CD14-positive monocyte (primary cell): ENCODE measurements at regions not wholly inside any gene's neighbourhood (a gene's known extent, or its start where the extent isn't known, plus 50 kb on each side); places are given as distances from the start of the nearest gene placed in this dataset.

ENCODE experiments used
- DNase-seq, 3 donors: peaks; one replicate each; pipeline ENCODE4 v3.0.0-alpha.2; 2011 to 2022
- H2AFZ ChIP-seq: 2 replicates; pipeline ENCODE4 v1.6.0; 2012; ENCODE audit warnings: mild to moderate bottlenecking, low read depth, low read length, inconsistent platforms; ENCODE audit not compliant: insufficient read depth, poor library complexity, severe bottlenecking
- H3K27ac ChIP-seq, 2 donors: 1 replicate in 1 of 2; 2 replicates in 1 of 2; pipeline ENCODE4 v1.5.1; 2012 to 2013; ENCODE audit warnings: low read length in 2 of 2, control low read depth in 1 of 2, inconsistent platforms in 1 of 2, low read depth in 1 of 2, mild to moderate bottlenecking in 1 of 2
- H3K27me3 ChIP-seq, 2 donors: one replicate each; pipeline versions ENCODE4 v1.6.0 to v1.6.1; 2011 to 2013; ENCODE audit warnings: low read length in 2 of 2; ENCODE audit not compliant: control insufficient read depth in 2 of 2, insufficient read depth in 2 of 2
- H3K36me3 ChIP-seq, 2 donors: replicated peaks in 1 of 2; 1 replicate in 1 of 2; 2 replicates in 1 of 2; pipeline versions ENCODE4 v1.5.1 to v1.6.1; 2012 to 2013; ENCODE audit warnings: low read length in 2 of 2, control low read depth in 1 of 2, inconsistent platforms in 1 of 2, mild to moderate bottlenecking in 1 of 2; ENCODE audit not compliant: insufficient read depth in 2 of 2, control insufficient read depth in 1 of 2
- H3K4me1 ChIP-seq, 2 donors: 1 replicate in 1 of 2; 2 replicates in 1 of 2; pipeline versions ENCODE4 v1.5.1 to v1.6.1; 2012 to 2013; ENCODE audit warnings: low read length in 2 of 2, control low read depth in 1 of 2, inconsistent platforms in 1 of 2, mild to moderate bottlenecking in 1 of 2, moderate library complexity in 1 of 2; ENCODE audit not compliant: insufficient read depth in 2 of 2, control insufficient read depth in 1 of 2
- H3K4me2 ChIP-seq: replicated peaks from 2 replicates; pipeline ENCODE3; 2012; ENCODE audit warnings: low read length, moderate library complexity, mild to moderate bottlenecking; ENCODE audit not compliant: poor library complexity, severe bottlenecking; ENCODE audit errors: extremely low read depth
- H3K4me3 ChIP-seq, 3 experiments: fragments of 200-600 bp in 1 of 3; sonication (generic) in 1 of 3; replicated peaks in 1 of 3; 1 replicate in 2 of 3; 2 replicates in 1 of 3; pipeline ENCODE4 v1.5.1; 2011 to 2013; ENCODE audit warnings: low read length in 3 of 3, mild to moderate bottlenecking in 3 of 3, control low read depth in 2 of 3, low read depth in 2 of 3, inconsistent platforms in 1 of 3, moderate library complexity in 1 of 3
- H3K79me2 ChIP-seq: 2 replicates; pipeline ENCODE4 v1.6.0; 2012; ENCODE audit warnings: mild to moderate bottlenecking, control low read depth, inconsistent platforms, low read length, moderate library complexity; ENCODE audit not compliant: insufficient read depth
- H3K9ac ChIP-seq: 2 replicates; pipeline ENCODE4 v1.6.0; 2017; ENCODE audit warnings: low read length, mild to moderate bottlenecking; ENCODE audit not compliant: insufficient read depth, poor library complexity, severe bottlenecking
- H3K9me3 ChIP-seq, 2 donors: replicated peaks in 1 of 2; 1 replicate in 1 of 2; 2 replicates in 1 of 2; pipeline versions ENCODE4 v1.5.1 to v1.6.1; 2012 to 2013; ENCODE audit warnings: low read length in 2 of 2, control low read depth in 1 of 2; ENCODE audit not compliant: control insufficient read depth in 1 of 2, insufficient read depth in 1 of 2
- H4K20me1 ChIP-seq: 2 replicates; pipeline ENCODE4 v1.6.0; 2012; ENCODE audit warnings: mild to moderate bottlenecking, low read length, control low read depth, moderate library complexity; ENCODE audit not compliant: insufficient read depth
- H3K27ac Mint-ChIP-seq, 7 donors: one replicate each; pipeline ENCODE4 v1.8.0; 2020; ENCODE audit warnings: mild to moderate bottlenecking in 7 of 7, mixed read lengths in 7 of 7, moderate library complexity in 6 of 7, inconsistent platforms in 2 of 7
- H3K27me3 Mint-ChIP-seq, 3 donors: one replicate each; pipeline ENCODE4 v1.8.0; 2021 to 2022; ENCODE audit warnings: low read depth in 3 of 3, mild to moderate bottlenecking in 3 of 3, mixed read lengths in 3 of 3, moderate library complexity in 3 of 3, inconsistent platforms in 1 of 3
- H3K36me3 Mint-ChIP-seq, 2 donors: one replicate each; pipeline ENCODE4 v1.8.0; 2020; ENCODE audit warnings: mixed read lengths in 2 of 2, inconsistent platforms in 1 of 2, mild to moderate bottlenecking in 1 of 2
- H3K4me1 Mint-ChIP-seq: one replicate; pipeline ENCODE4 v1.8.0; 2020; ENCODE audit warnings: mild to moderate bottlenecking, mixed read lengths
- H3K4me3 Mint-ChIP-seq, 2 donors: one replicate each; pipeline ENCODE4 v1.8.0; 2020; ENCODE audit warnings: mild to moderate bottlenecking in 2 of 2, mixed read lengths in 2 of 2, moderate library complexity in 1 of 2
- H3K9me3 Mint-ChIP-seq, 7 donors: one replicate each; pipeline ENCODE4 v1.8.0; 2020 to 2022; ENCODE audit warnings: mixed read lengths in 7 of 7, mild to moderate bottlenecking in 6 of 7, moderate library complexity in 6 of 7, inconsistent platforms in 2 of 7
- WGBS: methylation state at CpG from one replicate; pipeline ENCODE4 v1.1.5; 2013; ENCODE audit warnings: missing lambda C conversion rate; ENCODE audit not compliant: insufficient coverage; 5-methylcytosine and 5-hydroxymethylcytosine counted together
- intact Hi-C, 2 donors: fragments of 100-400 bp; cut with micrococcal nuclease; formaldehyde crosslinking; loops; one replicate each; pipeline versions ENCODE4 v1.15.0 to v1.15.1; 2023
- TF ChIP-seq, protein P1 (sequence below): fragments of 200-600 bp; IDR thresholded peaks from one replicate; pipeline ENCODE4 v1.8.0; 2022; ENCODE audit warnings: antibody characterized with exemption, mild to moderate bottlenecking

DNA sequence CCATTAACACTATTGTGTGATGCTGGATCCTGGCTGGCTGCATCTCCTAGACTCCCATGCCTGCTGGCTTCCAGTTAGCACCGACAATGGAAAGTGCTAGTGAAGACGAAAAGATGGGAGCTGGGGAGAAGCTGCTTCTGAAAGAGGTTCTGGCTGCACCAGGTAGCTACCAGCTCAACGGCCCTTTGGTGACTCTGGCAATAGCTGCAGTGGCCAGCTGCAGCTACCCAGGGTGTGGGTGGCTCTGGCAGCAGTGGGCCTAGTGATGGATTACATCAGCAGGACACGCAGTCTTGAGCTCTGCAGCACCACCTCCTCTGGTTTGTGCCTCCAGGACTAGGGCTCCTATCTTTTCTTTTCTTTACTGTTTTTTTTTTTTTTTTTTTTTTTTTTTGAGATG is 662.6 kb downstream of the MATN1 start:
- H3K36me3 Mint-ChIP-seq: no peaks in the 10 kb centered on the region
- intact Hi-C loops: no loop called here
- H3K9ac ChIP-seq: no peak overlapping the region
- H2AFZ ChIP-seq: no peak overlapping the region
- H3K9me3 Mint-ChIP-seq: no peaks in the 10 kb centered on the region
- H4K20me1 ChIP-seq: no peaks in the 10 kb centered on the region
- H3K36me3 ChIP-seq: no peaks in the 10 kb centered on the region
- peaks cover 2 to 9% (median 5%) of the 10 kb centered on the region in 3 donors for H3K27me3 Mint-ChIP-seq
- no peak overlapping the region for H3K4me3 ChIP-seq
- TF ChIP-seq, protein P1, sequence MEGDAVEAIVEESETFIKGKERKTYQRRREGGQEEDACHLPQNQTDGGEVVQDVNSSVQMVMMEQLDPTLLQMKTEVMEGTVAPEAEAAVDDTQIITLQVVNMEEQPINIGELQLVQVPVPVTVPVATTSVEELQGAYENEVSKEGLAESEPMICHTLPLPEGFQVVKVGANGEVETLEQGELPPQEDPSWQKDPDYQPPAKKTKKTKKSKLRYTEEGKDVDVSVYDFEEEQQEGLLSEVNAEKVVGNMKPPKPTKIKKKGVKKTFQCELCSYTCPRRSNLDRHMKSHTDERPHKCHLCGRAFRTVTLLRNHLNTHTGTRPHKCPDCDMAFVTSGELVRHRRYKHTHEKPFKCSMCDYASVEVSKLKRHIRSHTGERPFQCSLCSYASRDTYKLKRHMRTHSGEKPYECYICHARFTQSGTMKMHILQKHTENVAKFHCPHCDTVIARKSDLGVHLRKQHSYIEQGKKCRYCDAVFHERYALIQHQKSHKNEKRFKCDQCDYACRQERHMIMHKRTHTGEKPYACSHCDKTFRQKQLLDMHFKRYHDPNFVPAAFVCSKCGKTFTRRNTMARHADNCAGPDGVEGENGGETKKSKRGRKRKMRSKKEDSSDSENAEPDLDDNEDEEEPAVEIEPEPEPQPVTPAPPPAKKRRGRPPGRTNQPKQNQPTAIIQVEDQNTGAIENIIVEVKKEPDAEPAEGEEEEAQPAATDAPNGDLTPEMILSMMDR: no peak
- H3K4me1 Mint-ChIP-seq: peaks cover 2% of the 10 kb centered on the region
- DNase-seq: no peak
- H3K79me2 ChIP-seq: no peaks in the 10 kb centered on the region
- no peaks in the 10 kb centered on the region for H3K9me3 ChIP-seq
- H3K4me2 ChIP-seq: no peak overlapping the region
- H3K27ac ChIP-seq: no peak overlapping the region
- H3K27me3 ChIP-seq: no peaks in the 10 kb centered on the region
- 77% methylated on average over 2 of the region's 4 CpGs for WGBS
- H3K4me3 Mint-ChIP-seq: no peak overlapping the region
- no peak overlapping the region for H3K27ac Mint-ChIP-seq
- no peaks in the 10 kb centered on the region for H3K4me1 ChIP-seq

DNA sequence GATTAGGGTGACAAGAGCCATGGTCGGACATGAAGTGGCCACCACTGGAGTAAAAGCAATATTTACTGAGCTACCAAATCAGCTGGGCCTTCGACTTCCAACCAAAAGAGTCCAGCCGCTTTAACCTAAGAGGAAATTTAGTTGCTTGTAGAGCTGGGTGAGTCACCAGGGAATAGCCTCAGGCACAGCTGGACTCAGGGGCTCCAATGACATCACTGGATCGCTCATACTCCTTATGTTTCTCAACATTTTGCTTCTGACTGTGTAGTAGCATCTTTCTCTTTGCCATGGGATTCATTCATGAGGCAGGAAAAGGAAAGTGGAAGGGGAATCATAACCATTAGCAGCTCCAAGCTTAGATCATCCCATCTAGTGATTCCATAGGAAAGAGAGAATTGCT is 664.4 kb downstream of the MATN1 start:
- Histone ChIP-seq H3K27me3 (no peaks in the 10 kb centered on the region), H3K4me1 (no peaks in the 10 kb centered on the region), H3K9me3 (no peaks in the 10 kb centered on the region), H4K20me1 (no peaks in the 10 kb centered on the region), H3K27ac (no peak overlapping the region), H2AFZ (no peak overlapping the region), H3K36me3 (no peaks in the 10 kb centered on the region), H3K4me3 (no peak overlapping the region), H3K9ac (no peak overlapping the region), H3K4me2 (no peak overlapping the region), H3K79me2 (no peaks in the 10 kb centered on the region)
- Mint-ChIP-seq H3K4me3 (no peak overlapping the region), H3K4me1 (peaks cover 2% of the 10 kb centered on the region), H3K36me3 (no peaks in the 10 kb centered on the region), H3K9me3 (no peaks in the 10 kb centered on the region), H3K27ac (no peak overlapping the region), H3K27me3 (peaks cover 5 to 11% (median 9%) of the 10 kb centered on the region in 3 donors)
- TF ChIP-seq, protein P1: no peak
- DNase-seq: peak in 1 of 3 donors; percentile 9
- intact Hi-C loops: no loop called here
- no CpG with 5 or more reads among the region's 4 CpGs for WGBS
